NB4 (cell line): ENCODE measurements at regions not wholly inside any gene's neighbourhood (a gene's known extent, or its start where the extent isn't known, plus 50 kb on each side); places are given as distances from the start of the nearest gene placed in this dataset.

Experiments used
- CTCF ChIP-seq: IDR thresholded peaks from one replicate; pipeline ENCODE4 v1.5.1; 2012; ENCODE audit warnings: low read depth, low read length
- MAX ChIP-seq: IDR thresholded peaks from 2 replicates; pipeline ENCODE4 v1.6.1; 2011; ENCODE audit warnings: low read depth, low read length
- POLR2A ChIP-seq: IDR thresholded peaks from 2 replicates; pipeline ENCODE4 v1.6.1; 2011; ENCODE audit warnings: mild to moderate bottlenecking; ENCODE audit not compliant: insufficient read length; ENCODE audit errors: extremely low read depth

- TF ChIP-seq CTCF (no peak), POLR2A (no peak), MAX (no peak)
Observed at GRCh38 chr10:54866666-54867065, 65.6 kb upstream of the PCDH15 start.
